HG03103 (cell line): ENCODE measurements at regions not wholly inside any gene's neighbourhood (a gene's known extent, or its start where the extent isn't known, plus 50 kb on each side); places are given as distances from the start of the nearest gene placed in this dataset.

Source experiments
- ATAC-seq: cut with Tn5 transposase; IDR thresholded peaks from one replicate; pipeline ENCODE4 v1.9.1; 2021; ENCODE audit warnings: low read depth; ENCODE audit not compliant: unreplicated experiment

GRCh38 chr10:123582084-123582989 is 83.8 kb upstream of the GPR26 start:
- no peak for ATAC-seq

GRCh38 chr10:123583639-123584418 is 82.3 kb upstream of the GPR26 start:
- ATAC-seq: no peak

GRCh38 chr10:123584419-123584775 is 81.8 kb upstream of the GPR26 start:
- ATAC-seq: no peak

- ATAC-seq: no peak
Measured at GRCh38 chr10:123585477-123586445, 80.4 kb upstream of the GPR26 start.

- ATAC-seq: no peak
Measured at GRCh38 chr10:123587110-123587509, 79.0 kb upstream of the GPR26 start.

- ATAC-seq: no peak
Measured at GRCh38 chr10:123588386-123588914, 77.7 kb upstream of the GPR26 start.

- no peak for ATAC-seq
Measured at GRCh38 chr10:123595661-123596060, 70.5 kb upstream of the GPR26 start.

- no peak for ATAC-seq
Measured at GRCh38 chr10:123597676-123598075, 68.5 kb upstream of the GPR26 start.

- ATAC-seq: no peak
Measured at GRCh38 chr10:123599366-123599849, 66.7 kb upstream of the GPR26 start.

- no peak for ATAC-seq
Measured at GRCh38 chr10:123600177-123600576, 66.0 kb upstream of the GPR26 start.

GRCh38 chr10:123603130-123603529 is 63.0 kb upstream of the GPR26 start:
- no peak for ATAC-seq

- no peak for ATAC-seq
Measured at GRCh38 chr10:123604506-123604905, 61.6 kb upstream of the GPR26 start.

GRCh38 chr10:123606006-123606405 is 60.1 kb upstream of the GPR26 start:
- ATAC-seq: no peak

- no peak for ATAC-seq
Measured at GRCh38 chr10:123606955-123607354, 59.2 kb upstream of the GPR26 start.

- no peak for ATAC-seq
Measured at GRCh38 chr10:123607386-123607785, 58.8 kb upstream of the GPR26 start.

- ATAC-seq: no peak
Measured at GRCh38 chr10:123608047-123608446, 58.1 kb upstream of the GPR26 start.

- no peak for ATAC-seq
Measured at GRCh38 chr10:123611243-123611642, 54.9 kb upstream of the GPR26 start.

- no peak for ATAC-seq
Measured at GRCh38 chr10:123611876-123612275, 54.3 kb upstream of the GPR26 start.

GRCh38 chr10:123613346-123613850 is 52.8 kb upstream of the GPR26 start:
- ATAC-seq: no peak

- no peak for ATAC-seq
Measured at GRCh38 chr10:123614888-123615287, 51.3 kb upstream of the GPR26 start.
